ENCODE measurements at regions not wholly inside any gene's neighbourhood (a gene's known extent, or its start where the extent isn't known, plus 50 kb on each side); places are given as distances from the start of the nearest gene placed in this dataset.

DNA sequence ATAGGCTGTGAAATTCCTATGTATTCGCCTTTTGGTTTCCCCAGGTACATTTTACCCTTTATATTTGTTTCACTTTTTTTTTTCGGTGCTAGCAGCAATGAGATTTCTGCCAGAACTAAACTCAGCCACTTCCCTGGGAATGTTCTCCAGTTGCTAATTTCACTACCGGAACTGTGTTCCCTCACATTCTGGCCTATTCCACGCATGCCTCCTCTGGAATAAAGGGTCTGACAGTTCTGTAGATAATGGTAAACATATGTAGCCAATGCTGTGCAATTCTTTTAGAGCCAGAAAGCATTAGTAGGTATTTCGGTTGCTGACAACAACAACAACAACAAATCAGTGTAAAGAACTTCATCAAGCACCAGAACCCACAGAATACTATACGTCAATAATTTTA lies 96.1 kb upstream of the TBX18 start:
- 5% methylated on average over 6 of the region's 6 CpGs for WGBS (ENCODE audit: insufficient coverage, low coverage, missing lambda C conversion rate)
- in situ Hi-C loops (cut with MboI), result no loop called here
- Histone ChIP-seq H3K79me2 (ENCODE audit: control insufficient read depth, insufficient read depth, low read length) (no peaks in the 10 kb centered on the region), H3K27ac (ENCODE audit: extremely low read depth, low read depth, low read length) (no peak overlapping the region), H3K4me2 (ENCODE audit: insufficient read depth, low read length) (no peak overlapping the region), H3K36me3 (ENCODE audit: control insufficient read depth, insufficient read depth, low read length) (no peaks in the 10 kb centered on the region), H3K9me3 (replicated peaks; ENCODE audit: control insufficient read depth, insufficient read depth, low read depth, low read length) (no peaks in the 10 kb centered on the region), H3K4me3 (no peak overlapping the region), H2AFZ (ENCODE audit: low read depth, low read length) (no peak overlapping the region), H3K9me1 (ENCODE audit: control insufficient read depth, insufficient read depth, low read length) (no peaks in the 10 kb centered on the region), H4K20me1 (replicated peaks; ENCODE audit: control insufficient read depth, insufficient read depth, low read length) (no peaks in the 10 kb centered on the region), H3K27me3 (ENCODE audit: control insufficient read depth in 2 of 2, insufficient read depth in 2 of 2, low read length in 2 of 2) (no peaks in the 10 kb centered on the region), H3K4me1 (replicated peaks in 1 of 2; ENCODE audit: control insufficient read depth in 2 of 2, insufficient read depth in 2 of 2, low read length in 2 of 2) (no peaks in the 10 kb centered on the region), H3K9ac (ENCODE audit: insufficient read depth in 1 of 2, low read depth in 2 of 2, low read length in 2 of 2) (no peak overlapping the region)
- FAIRE-seq (no peak), ATAC-seq (no peak), DNase-seq (ENCODE audit: extremely low read depth in 1 of 4, low spot score in 3 of 4) (no peak)
- no TSS peak for BruUV-seq (replicated peaks)
- intact Hi-C loops (cut with micrococcal nuclease), result no loop called here
- POLR2A ChIA-PET, result no interaction called here
- TF ChIP-seq, protein P1, sequence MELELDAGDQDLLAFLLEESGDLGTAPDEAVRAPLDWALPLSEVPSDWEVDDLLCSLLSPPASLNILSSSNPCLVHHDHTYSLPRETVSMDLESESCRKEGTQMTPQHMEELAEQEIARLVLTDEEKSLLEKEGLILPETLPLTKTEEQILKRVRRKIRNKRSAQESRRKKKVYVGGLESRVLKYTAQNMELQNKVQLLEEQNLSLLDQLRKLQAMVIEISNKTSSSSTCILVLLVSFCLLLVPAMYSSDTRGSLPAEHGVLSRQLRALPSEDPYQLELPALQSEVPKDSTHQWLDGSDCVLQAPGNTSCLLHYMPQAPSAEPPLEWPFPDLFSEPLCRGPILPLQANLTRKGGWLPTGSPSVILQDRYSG (tag; conservative IDR thresholded peaks at IDR 0.05; ENCODE audit: low read depth), result no peak
- no peak for TF ChIP-seq PHTF2 (CRISPR knock-in tag; IDR thresholded peaks at IDR 0.05)
- no peak for TF ChIP-seq TCFL5 (CRISPR knock-in tag; conservative IDR thresholded peaks at IDR 0.05)
- no peak for TF ChIP-seq ILF3 (IDR thresholded peaks at IDR 0.05; ENCODE audit: borderline replicate concordance)
- TF ChIP-seq, protein P2, sequence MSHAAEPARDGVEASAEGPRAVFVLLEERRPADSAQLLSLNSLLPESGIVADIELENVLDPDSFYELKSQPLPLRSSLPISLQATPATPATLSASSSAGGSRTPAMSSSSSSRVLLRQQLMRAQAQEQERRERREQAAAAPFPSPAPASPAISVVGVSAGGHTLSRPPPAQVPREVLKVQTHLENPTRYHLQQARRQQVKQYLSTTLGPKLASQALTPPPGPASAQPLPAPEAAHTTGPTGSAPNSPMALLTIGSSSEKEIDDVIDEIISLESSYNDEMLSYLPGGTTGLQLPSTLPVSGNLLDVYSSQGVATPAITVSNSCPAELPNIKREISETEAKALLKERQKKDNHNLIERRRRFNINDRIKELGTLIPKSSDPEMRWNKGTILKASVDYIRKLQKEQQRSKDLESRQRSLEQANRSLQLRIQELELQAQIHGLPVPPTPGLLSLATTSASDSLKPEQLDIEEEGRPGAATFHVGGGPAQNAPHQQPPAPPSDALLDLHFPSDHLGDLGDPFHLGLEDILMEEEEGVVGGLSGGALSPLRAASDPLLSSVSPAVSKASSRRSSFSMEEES (CRISPR knock-in tag; IDR thresholded peaks at IDR 0.05), result no peak
- no peak for TF ChIP-seq CBFA2T3 (IDR thresholded peaks at IDR 0.05)
- no peak for TF ChIP-seq IRF2 (CRISPR knock-in tag; IDR thresholded peaks at IDR 0.05)
- no peak for TF ChIP-seq GATAD2B (IDR thresholded peaks at IDR 0.05; ENCODE audit: borderline replicate concordance)
- no peak for TF ChIP-seq MCM5 (IDR thresholded peaks at IDR 0.05; ENCODE audit: low read depth)
- no peak for TF ChIP-seq KAT2B (IDR thresholded peaks at IDR 0.05; ENCODE audit: low read depth, low read length)
- TF ChIP-seq HCFC1 (IDR thresholded peaks at IDR 0.05; ENCODE audit: low read depth, low read length), result no peak
- CTCF ChIA-PET (ENCODE audit: low intra/inter-chr PET ratio), result no interaction called here

Measured in K562 (cell line).